Osteoblast (primary cell): ENCODE measurements at regions not wholly inside any gene's neighbourhood (a gene's known extent, or its start where the extent isn't known, plus 50 kb on each side); places are given as distances from the start of the nearest gene placed in this dataset.

ENCODE experiments used
- DNase-seq: peaks from one replicate; pipeline ENCODE4 v3.0.0; 2011; ENCODE audit warnings: low spot score, mixed read lengths; ENCODE audit not compliant: insufficient read length; ENCODE audit errors: missing footprints
- H2AFZ ChIP-seq: 2 replicates; pipeline ENCODE4 v1.6.0; 2011; ENCODE audit warnings: mild to moderate bottlenecking, low read length
- H3K27ac ChIP-seq: 2 replicates; pipeline ENCODE4 v1.5.1; 2011; ENCODE audit warnings: mild to moderate bottlenecking, low read depth, low read length, moderate library complexity
- H3K27me3 ChIP-seq: 2 replicates; pipeline ENCODE4 v1.6.0; 2012; ENCODE audit warnings: mild to moderate bottlenecking, control low read depth, inconsistent platforms, low read length, moderate library complexity; ENCODE audit not compliant: insufficient read depth
- H3K36me3 ChIP-seq: 2 replicates; pipeline ENCODE4 v1.5.1; 2011; ENCODE audit warnings: mild to moderate bottlenecking, low read length, control low read depth, moderate library complexity; ENCODE audit not compliant: insufficient read depth
- H3K4me1 ChIP-seq: 2 replicates; pipeline ENCODE4 v1.5.1; 2011; ENCODE audit warnings: mild to moderate bottlenecking, low read length, control low read depth, moderate library complexity; ENCODE audit not compliant: insufficient read depth
- H3K4me2 ChIP-seq: 2 replicates; pipeline ENCODE4 v1.6.0; 2011; ENCODE audit warnings: mild to moderate bottlenecking, low read length; ENCODE audit not compliant: insufficient read depth
- H3K4me3 ChIP-seq: fragments of 200-600 bp; sonication (generic); 3 replicates; pipeline ENCODE4 v1.5.1; 2012; ENCODE audit warnings: mild to moderate bottlenecking, low read length, inconsistent platforms; ENCODE audit not compliant: insufficient read depth
- H3K79me2 ChIP-seq: 2 replicates; pipeline ENCODE4 v1.6.0; 2012; ENCODE audit warnings: mild to moderate bottlenecking, low read length, control low read depth, inconsistent platforms; ENCODE audit not compliant: insufficient read depth
- H3K9me3 ChIP-seq: 2 replicates; pipeline ENCODE4 v1.5.1; 2011; ENCODE audit warnings: low read depth, low read length, control low read depth
- H4K20me1 ChIP-seq: 2 replicates; pipeline ENCODE4 v1.6.0; 2012; ENCODE audit warnings: mild to moderate bottlenecking, low read length, control low read depth; ENCODE audit not compliant: insufficient read depth
- CTCF ChIP-seq: IDR thresholded peaks from 2 replicates; pipeline ENCODE4 v1.5.1; 2011; ENCODE audit warnings: mild to moderate bottlenecking, low read depth, low read length, moderate library complexity; ENCODE audit errors: extremely low read depth

DNA sequence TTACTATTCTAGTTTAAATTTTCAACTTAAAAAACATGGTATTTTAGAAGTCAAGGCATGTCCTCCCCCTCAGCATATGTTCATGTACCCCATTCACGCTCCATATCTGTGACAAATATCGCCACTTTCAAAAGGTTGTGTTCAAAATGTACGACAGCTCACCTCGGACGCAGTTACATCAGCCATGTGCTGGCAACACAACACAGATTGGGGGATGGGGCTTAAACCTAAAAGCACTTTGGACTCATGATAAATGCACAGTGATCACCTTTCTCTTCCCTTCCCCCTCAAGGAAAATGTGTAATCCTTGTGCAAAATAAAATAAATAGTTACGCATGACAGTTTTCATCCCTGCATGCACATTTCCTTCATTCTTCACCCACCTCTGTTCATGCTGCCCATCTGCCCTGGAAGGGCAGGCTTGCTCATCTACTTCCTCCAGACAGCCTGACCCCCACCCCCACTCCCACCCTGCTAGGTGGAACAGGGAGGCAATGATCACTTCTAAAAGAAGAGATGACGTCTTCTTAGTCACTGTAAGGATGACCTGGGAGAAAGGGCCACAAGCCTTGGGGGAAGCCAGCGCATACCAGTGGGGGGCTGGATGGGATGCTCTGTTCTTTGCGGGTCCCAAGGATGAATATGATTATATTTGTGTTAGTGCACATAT lies 271.4 kb upstream of the SEMA6D start:
- TF ChIP-seq CTCF = no peak
- DNase-seq = no peak
- no peaks in the 10 kb centered on the region for H3K27me3 ChIP-seq
- H3K4me2 ChIP-seq = no peak overlapping the region
- H3K4me3 ChIP-seq = no peak overlapping the region
- H3K9me3 ChIP-seq = no peaks in the 10 kb centered on the region
- H3K36me3 ChIP-seq = no peaks in the 10 kb centered on the region
- H2AFZ ChIP-seq = no peak overlapping the region
- H3K4me1 ChIP-seq = no peaks in the 10 kb centered on the region
- no peaks in the 10 kb centered on the region for H4K20me1 ChIP-seq
- H3K27ac ChIP-seq = no peak overlapping the region
- no peaks in the 10 kb centered on the region for H3K79me2 ChIP-seq

GRCh38 chr15:47460795-47461573 lies 256.3 kb upstream of the SEMA6D start:
- Histone ChIP-seq H4K20me1 (no peaks in the 10 kb centered on the region), H3K36me3 (no peaks in the 10 kb centered on the region), H3K27ac (no peak overlapping the region), H3K4me1 (no peaks in the 10 kb centered on the region), H3K27me3 (no peaks in the 10 kb centered on the region), H3K4me2 (no peak overlapping the region), H3K4me3 (no peak overlapping the region), H3K79me2 (no peaks in the 10 kb centered on the region), H2AFZ (no peak overlapping the region), H3K9me3 (no peaks in the 10 kb centered on the region)
- no peak for TF ChIP-seq CTCF
- DNase-seq = no peak

DNA sequence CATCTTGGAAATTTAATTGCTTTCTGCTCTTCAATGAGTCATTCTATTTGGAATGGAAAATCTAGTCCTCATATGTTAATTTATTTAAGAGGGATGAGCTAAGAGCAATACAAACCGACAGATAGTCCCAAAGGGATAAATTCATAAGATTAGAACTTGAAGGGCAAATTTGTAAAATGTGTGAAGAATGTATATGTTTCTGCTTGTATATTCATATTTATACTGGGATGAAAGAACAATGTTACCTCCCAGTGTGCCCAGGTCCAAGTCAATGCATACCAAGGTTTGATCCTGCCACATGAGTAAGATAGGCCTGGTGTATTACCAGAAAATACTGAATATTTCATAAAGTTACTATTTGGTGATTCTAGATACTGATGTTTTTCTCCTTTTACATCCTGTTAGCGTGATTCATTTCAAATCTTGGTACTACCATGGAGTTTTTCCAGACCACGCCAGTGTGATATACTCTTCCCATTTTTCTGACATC lies 255.6 kb upstream of the SEMA6D start:
- Histone ChIP-seq H3K4me2 (no peak overlapping the region), H2AFZ (no peak overlapping the region), H3K9me3 (no peaks in the 10 kb centered on the region), H3K27ac (peak overlapping the region; percentile 40), H3K4me1 (no peaks in the 10 kb centered on the region), H4K20me1 (no peaks in the 10 kb centered on the region), H3K36me3 (no peaks in the 10 kb centered on the region), H3K4me3 (no peak overlapping the region), H3K79me2 (no peaks in the 10 kb centered on the region), H3K27me3 (no peaks in the 10 kb centered on the region)
- no peak for DNase-seq
- TF ChIP-seq CTCF = no peak

GRCh38 chr15:47466357-47466756 lies 250.9 kb upstream of the SEMA6D start:
- Histone ChIP-seq H3K4me2 (no peak overlapping the region), H3K9me3 (no peaks in the 10 kb centered on the region), H3K27me3 (no peaks in the 10 kb centered on the region), H3K4me3 (no peak overlapping the region), H4K20me1 (no peaks in the 10 kb centered on the region), H3K27ac (peak overlapping the region; percentile 21), H2AFZ (no peak overlapping the region), H3K4me1 (no peaks in the 10 kb centered on the region), H3K79me2 (no peaks in the 10 kb centered on the region), H3K36me3 (no peaks in the 10 kb centered on the region)
- TF ChIP-seq CTCF = no peak
- no peak for DNase-seq
